C4-2B (cell line): ENCODE measurements at regions not wholly inside any gene's neighbourhood (a gene's known extent, or its start where the extent isn't known, plus 50 kb on each side); places are given as distances from the start of the nearest gene placed in this dataset.
"Not testable (repeated sequence)": the region's sequence is repeated elsewhere in the genome, so short reads cannot be mapped to it uniquely, and the experiment has no call there.

Experiments used
- H3K27ac ChIP-seq: fragments of 450-650 bp; 2 replicates; pipeline ENCODE4 v1.5.1; 2017
- CTCF ChIP-seq: fragments of 450-650 bp; conservative IDR thresholded peaks from 2 replicates; pipeline ENCODE4 v1.5.1; 2017; ENCODE audit warnings: mild to moderate bottlenecking
- ZFX ChIP-seq: fragments of 450-650 bp; IDR thresholded peaks from 2 replicates; pipeline ENCODE4 v1.6.1; 2017

GRCh38 chr4:79679859-79680258 lies 271.8 kb upstream of the GK2 start:
- TF ChIP-seq ZFX (no peak), CTCF (no peak)
- no peak overlapping the region for H3K27ac ChIP-seq

DNA sequence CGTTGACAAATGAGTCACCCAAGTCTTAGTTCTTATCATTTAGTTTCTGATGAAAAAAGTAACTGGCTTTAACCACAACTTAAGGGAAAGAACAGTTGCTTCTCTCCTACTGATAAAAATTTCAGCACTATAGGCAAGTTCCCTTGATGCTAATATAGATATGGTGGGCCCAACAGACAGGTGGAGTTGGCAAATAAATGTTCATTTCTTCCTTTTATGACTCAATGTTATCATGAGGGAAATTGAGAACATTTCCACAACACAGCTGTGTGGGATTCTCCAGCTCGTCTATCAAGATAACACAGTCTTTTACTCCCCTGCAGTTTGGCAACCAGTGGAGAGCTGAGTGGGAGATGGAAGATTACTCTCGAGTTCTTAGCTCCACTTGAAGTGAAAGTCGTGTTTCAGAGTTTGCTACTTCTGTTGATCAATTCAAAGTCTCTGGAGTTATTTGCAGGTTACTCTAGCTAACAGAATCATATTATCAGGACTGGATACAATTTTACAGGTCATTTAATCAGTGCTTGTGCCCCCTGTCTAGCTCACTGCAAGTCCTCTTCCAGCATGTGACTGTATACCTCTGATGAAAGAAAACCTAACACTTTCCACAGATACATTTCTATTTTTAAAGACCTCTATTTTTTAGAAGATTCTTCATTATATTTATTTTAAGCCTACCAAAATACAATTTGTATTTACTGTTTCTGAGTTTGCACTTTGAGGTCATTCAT lies 270.6 kb upstream of the GK2 start:
- no peak overlapping the region for H3K27ac ChIP-seq
- TF ChIP-seq CTCF: no peak
- no peak for TF ChIP-seq ZFX

DNA sequence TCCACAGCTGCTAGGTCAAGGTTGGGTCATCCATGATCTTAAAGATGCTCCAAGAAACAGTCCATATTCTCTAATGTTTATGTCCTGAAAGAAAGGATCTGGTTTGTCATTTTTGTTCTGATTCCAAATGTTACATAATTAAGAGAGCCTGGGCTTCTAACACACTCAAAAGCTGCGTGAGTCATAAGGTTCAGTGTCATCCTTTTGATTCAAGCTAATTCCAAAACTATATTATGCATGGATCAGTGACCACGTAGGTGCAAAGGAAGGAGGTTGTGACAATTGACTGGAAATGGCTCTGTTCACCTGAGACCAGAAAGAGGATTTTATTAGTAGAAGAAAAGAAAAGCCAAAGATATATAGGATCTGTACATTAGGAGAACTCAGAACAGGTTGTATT lies 268.7 kb upstream of the GK2 start:
- TF ChIP-seq ZFX (no peak), CTCF (no peak)

GRCh38 chr4:79674906-79675305 lies 266.9 kb upstream of the GK2 start:
- H3K27ac ChIP-seq: not testable (repeated sequence)

More for the DNA sequence above, 268.7 kb upstream of the GK2 start:
- no peak overlapping the region for H3K27ac ChIP-seq

GRCh38 chr4:79673898-79674297 lies 265.9 kb upstream of the GK2 start:
- H3K27ac ChIP-seq: no peak overlapping the region
- no peak for TF ChIP-seq CTCF
- no peak for TF ChIP-seq ZFX

GRCh38 chr4:79673377-79673776 lies 265.3 kb upstream of the GK2 start:
- no peak overlapping the region for H3K27ac ChIP-seq
- no peak for TF ChIP-seq ZFX
- no peak for TF ChIP-seq CTCF

- TF ChIP-seq CTCF: no peak
- TF ChIP-seq ZFX: no peak
- no peak overlapping the region for H3K27ac ChIP-seq
Observed at GRCh38 chr4:79666875-79667274, 258.8 kb upstream of the GK2 start.

GRCh38 chr4:79666112-79666511 lies 258.1 kb upstream of the GK2 start:
- TF ChIP-seq ZFX: no peak
- TF ChIP-seq CTCF: no peak
- no peak overlapping the region for H3K27ac ChIP-seq
